Neural progenitor cell (in vitro differentiated cells): ENCODE measurements at regions not wholly inside any gene's neighbourhood (a gene's known extent, or its start where the extent isn't known, plus 50 kb on each side); places are given as distances from the start of the nearest gene placed in this dataset.

Experiments used
- DNase-seq: peaks from one replicate; pipeline ENCODE4 v3.0.0-alpha.2; 2016; ENCODE audit warnings: low spot score
- H2AFZ ChIP-seq: fragments of 200-600 bp; sonication (generic); replicated peaks from 2 replicates; pipeline ENCODE4 v1.6.1; 2016; ENCODE audit warnings: antibody characterized with exemption
- H3F3A ChIP-seq: fragments of 200-600 bp; sonication (generic); 2 replicates; pipeline ENCODE4 v1.6.1; 2016; ENCODE audit warnings: antibody characterized with exemption, low read depth
- H3K27ac ChIP-seq: fragments of 200-600 bp; sonication (generic); 2 replicates; pipeline ENCODE4 v1.5.1; 2016; ENCODE audit warnings: mild to moderate bottlenecking
- H3K27me3 ChIP-seq: fragments of 200-600 bp; sonication (generic); 2 replicates; pipeline ENCODE4 v1.6.1; 2016; ENCODE audit warnings: mild to moderate bottlenecking, moderate library complexity
- H3K36me3 ChIP-seq: fragments of 200-600 bp; sonication (generic); 2 replicates; pipeline ENCODE4 v1.5.1; 2016
- H3K4me1 ChIP-seq: fragments of 200-600 bp; sonication (generic); 2 replicates; pipeline ENCODE4 v1.6.1; 2016; ENCODE audit warnings: mixed run types
- H3K4me2 ChIP-seq: fragments of 200-600 bp; sonication (generic); 2 replicates; pipeline ENCODE4 v1.6.1; 2016
- H3K4me3 ChIP-seq: fragments of 200-600 bp; sonication (generic); 2 replicates; pipeline ENCODE4 v1.5.1; 2016
- H3K79me2 ChIP-seq: fragments of 200-600 bp; sonication (generic); 2 replicates; pipeline ENCODE4 v1.6.1; 2016; ENCODE audit warnings: low read depth
- H3K9ac ChIP-seq: fragments of 200-600 bp; sonication (generic); 2 replicates; pipeline ENCODE4 v1.6.1; 2016
- H3K9me3 ChIP-seq: fragments of 200-600 bp; sonication (generic); 2 replicates; pipeline ENCODE4 v1.5.1; 2016; ENCODE audit warnings: low read depth
- H4K20me1 ChIP-seq: fragments of 200-600 bp; sonication (generic); 2 replicates; pipeline ENCODE4 v1.6.1; 2016; ENCODE audit warnings: low read depth
- H3K27ac Mint-ChIP-seq: 3 replicates; pipeline ENCODE4 v1.8.0; 2021; ENCODE audit warnings: mixed read lengths
- H3K27me3 Mint-ChIP-seq: 2 replicates; pipeline ENCODE4 v1.8.0; 2022; ENCODE audit warnings: low read depth, mild to moderate bottlenecking, inconsistent platforms, moderate library complexity, mixed read lengths; ENCODE audit not compliant: insufficient read depth
- H3K36me3 Mint-ChIP-seq: 3 replicates; pipeline ENCODE4 v1.8.0; 2021; ENCODE audit warnings: mixed read lengths
- H3K4me1 Mint-ChIP-seq: 3 replicates; pipeline ENCODE4 v1.8.0; 2021; ENCODE audit warnings: mixed read lengths
- H3K4me3 Mint-ChIP-seq: 3 replicates; pipeline ENCODE4 v1.8.0; 2021; ENCODE audit warnings: mild to moderate bottlenecking, moderate library complexity, mixed read lengths
- H3K9me3 Mint-ChIP-seq: 3 replicates; pipeline ENCODE4 v1.8.0; 2020; ENCODE audit warnings: mixed read lengths
- EZH2 ChIP-seq: fragments of 200-600 bp; sonication (generic); IDR thresholded peaks from 2 replicates; pipeline ENCODE4 v1.6.1; 2017; ENCODE audit warnings: antibody characterized with exemption, mild to moderate bottlenecking, moderate library complexity
- EZH2phosphoT487 ChIP-seq: fragments of 200-600 bp; sonication (generic); IDR thresholded peaks from 2 replicates; pipeline ENCODE4 v1.6.1; 2017; ENCODE audit warnings: antibody characterized with exemption
- TF ChIP-seq, protein P1 (sequence below): fragments of 200-600 bp; sonication (generic); IDR thresholded peaks from 2 replicates; pipeline ENCODE4 v1.5.1; 2017; ENCODE audit warnings: antibody characterized with exemption, mild to moderate bottlenecking

DNA sequence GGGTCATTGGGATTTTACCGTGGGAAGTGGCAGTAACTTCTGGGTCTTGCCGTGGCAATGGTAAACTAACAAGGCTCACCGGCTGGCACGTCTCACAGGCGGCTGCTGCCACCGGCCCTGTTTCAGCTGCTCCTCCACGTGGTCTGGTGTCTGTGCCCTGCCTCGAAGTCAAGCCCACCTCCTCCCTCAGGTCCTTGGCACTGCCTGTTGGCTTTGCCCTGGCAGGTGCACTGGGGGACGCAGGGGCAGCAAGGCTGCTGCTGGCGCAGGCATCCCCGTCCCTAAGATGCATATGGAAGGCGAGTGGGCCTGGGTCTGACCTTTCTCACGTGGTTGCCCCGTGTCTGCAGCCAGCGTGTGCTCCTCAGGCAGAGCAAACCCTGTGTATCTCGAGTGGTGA, 783.6 kb downstream of the BRD1 start:
- Mint-ChIP-seq H3K4me3 (no peak overlapping the region), H3K27ac (no peak overlapping the region), H3K36me3 (no peaks in the 10 kb centered on the region), H3K9me3 (no peaks in the 10 kb centered on the region), H3K4me1 (peaks cover 11% of the 10 kb centered on the region), H3K27me3 (peaks cover 7% of the 10 kb centered on the region)
- H3K4me1 ChIP-seq, result no peaks in the 10 kb centered on the region
- H3K79me2 ChIP-seq, result no peaks in the 10 kb centered on the region
- no peaks in the 10 kb centered on the region for H3K36me3 ChIP-seq
- H3K4me3 ChIP-seq, result no peak overlapping the region
- TF ChIP-seq, protein P1, sequence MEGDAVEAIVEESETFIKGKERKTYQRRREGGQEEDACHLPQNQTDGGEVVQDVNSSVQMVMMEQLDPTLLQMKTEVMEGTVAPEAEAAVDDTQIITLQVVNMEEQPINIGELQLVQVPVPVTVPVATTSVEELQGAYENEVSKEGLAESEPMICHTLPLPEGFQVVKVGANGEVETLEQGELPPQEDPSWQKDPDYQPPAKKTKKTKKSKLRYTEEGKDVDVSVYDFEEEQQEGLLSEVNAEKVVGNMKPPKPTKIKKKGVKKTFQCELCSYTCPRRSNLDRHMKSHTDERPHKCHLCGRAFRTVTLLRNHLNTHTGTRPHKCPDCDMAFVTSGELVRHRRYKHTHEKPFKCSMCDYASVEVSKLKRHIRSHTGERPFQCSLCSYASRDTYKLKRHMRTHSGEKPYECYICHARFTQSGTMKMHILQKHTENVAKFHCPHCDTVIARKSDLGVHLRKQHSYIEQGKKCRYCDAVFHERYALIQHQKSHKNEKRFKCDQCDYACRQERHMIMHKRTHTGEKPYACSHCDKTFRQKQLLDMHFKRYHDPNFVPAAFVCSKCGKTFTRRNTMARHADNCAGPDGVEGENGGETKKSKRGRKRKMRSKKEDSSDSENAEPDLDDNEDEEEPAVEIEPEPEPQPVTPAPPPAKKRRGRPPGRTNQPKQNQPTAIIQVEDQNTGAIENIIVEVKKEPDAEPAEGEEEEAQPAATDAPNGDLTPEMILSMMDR, result no peak
- TF ChIP-seq EZH2 (no peak), EZH2phosphoT487 (no peak)
- no peak for DNase-seq
- H3K9me3 ChIP-seq, result no peaks in the 10 kb centered on the region
- H4K20me1 ChIP-seq, result no peaks in the 10 kb centered on the region
- H3F3A ChIP-seq, result no peaks in the 10 kb centered on the region
- no peaks in the 10 kb centered on the region for H3K27me3 ChIP-seq
- H3K4me2 ChIP-seq, result no peak overlapping the region
- no peak overlapping the region for H2AFZ ChIP-seq
- no peak overlapping the region for H3K9ac ChIP-seq
- no peak overlapping the region for H3K27ac ChIP-seq

DNA sequence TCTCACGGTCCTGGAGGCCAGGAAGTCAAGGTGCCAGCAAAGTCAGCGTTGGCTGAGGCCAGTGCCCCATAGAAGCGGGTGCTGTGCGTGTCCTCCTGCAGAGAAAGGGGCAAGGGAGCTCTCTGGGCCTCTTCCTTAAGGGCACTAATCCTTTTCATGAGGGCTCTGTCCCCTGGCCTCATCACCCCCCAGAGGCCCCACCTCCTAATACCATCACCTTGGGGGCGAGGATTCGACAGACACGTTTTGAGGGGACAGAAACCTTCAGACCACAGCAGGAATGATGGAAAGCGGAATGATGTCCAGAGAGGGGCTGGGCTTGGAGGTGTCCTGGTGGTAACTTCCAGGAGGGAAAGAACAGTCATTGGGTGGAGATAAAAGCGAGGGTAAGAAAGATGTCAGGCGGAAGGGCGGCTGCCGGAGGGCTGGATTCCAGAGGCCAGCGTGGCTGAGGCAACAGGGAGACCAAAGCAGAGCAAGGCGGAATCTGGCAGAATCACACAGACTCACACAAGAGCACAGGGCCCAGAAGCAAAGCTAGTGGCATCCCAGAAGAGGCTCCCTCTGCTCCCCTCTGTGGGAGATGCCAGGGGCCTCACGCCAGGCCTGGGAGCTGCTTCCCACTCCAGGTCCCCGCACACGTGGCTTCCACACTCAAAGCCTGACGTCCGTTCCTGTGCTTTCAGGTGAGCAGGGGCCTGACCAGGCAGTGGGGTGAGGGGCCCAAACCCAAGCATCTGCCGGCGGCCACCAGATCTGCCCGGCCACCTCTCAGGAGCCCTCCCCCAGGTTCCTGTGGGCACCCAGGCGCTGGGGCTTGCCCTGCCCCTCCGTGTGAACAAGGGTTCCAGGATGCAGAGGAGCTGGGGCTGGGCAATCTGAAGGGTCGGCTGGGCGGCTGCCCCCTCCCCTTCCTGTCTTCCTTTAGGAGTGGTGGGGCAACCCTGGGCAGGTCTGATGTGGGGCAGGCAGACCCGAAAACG, 784.5 kb downstream of the BRD1 start:
- Histone ChIP-seq H2AFZ (no peak overlapping the region), H3K4me2 (no peak overlapping the region), H3K27me3 (no peaks in the 10 kb centered on the region), H3K79me2 (no peaks in the 10 kb centered on the region), H3F3A (no peaks in the 10 kb centered on the region), H3K4me1 (no peaks in the 10 kb centered on the region), H3K36me3 (no peaks in the 10 kb centered on the region), H4K20me1 (no peaks in the 10 kb centered on the region), H3K4me3 (no peak overlapping the region), H3K27ac (no peak overlapping the region), H3K9ac (no peak overlapping the region), H3K9me3 (no peaks in the 10 kb centered on the region)
- no peaks in the 10 kb centered on the region for H3K36me3 Mint-ChIP-seq
- peaks cover 11% of the 10 kb centered on the region for H3K4me1 Mint-ChIP-seq
- TF ChIP-seq, protein P1, result no peak
- no peak for TF ChIP-seq EZH2phosphoT487
- TF ChIP-seq EZH2, result no peak
- no peak for DNase-seq
- H3K4me3 Mint-ChIP-seq, result no peak overlapping the region
- no peaks in the 10 kb centered on the region for H3K9me3 Mint-ChIP-seq
- peak overlapping the region; percentile 67 for H3K27ac Mint-ChIP-seq
- peaks cover 7% of the 10 kb centered on the region for H3K27me3 Mint-ChIP-seq

DNA sequence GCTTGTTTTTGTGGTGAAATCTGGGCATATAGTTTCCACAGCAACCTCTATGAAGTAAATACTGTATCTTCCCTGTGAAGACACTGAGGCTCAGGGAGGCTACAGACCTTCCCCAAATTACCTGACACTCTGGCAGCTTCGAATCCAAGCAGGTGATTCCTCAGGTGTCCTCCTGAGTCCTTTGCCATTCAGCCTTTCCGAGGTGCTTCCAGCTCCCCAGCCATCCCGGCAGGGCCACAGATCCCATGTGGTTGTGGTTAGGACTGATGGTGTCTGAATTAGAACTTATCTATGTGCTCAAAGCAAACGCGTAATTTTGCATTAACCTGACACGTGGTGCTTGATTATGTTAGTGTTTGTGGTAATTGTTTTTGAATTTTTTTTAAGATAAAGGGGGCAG, 785.6 kb downstream of the BRD1 start:
- Mint-ChIP-seq H3K27ac (no peak overlapping the region), H3K4me1 (peaks cover 11% of the 10 kb centered on the region), H3K36me3 (no peaks in the 10 kb centered on the region), H3K27me3 (peaks cover 5% of the 10 kb centered on the region), H3K4me3 (no peak overlapping the region), H3K9me3 (no peaks in the 10 kb centered on the region)
- Histone ChIP-seq H4K20me1 (no peaks in the 10 kb centered on the region), H3K9me3 (no peaks in the 10 kb centered on the region), H3K27me3 (no peaks in the 10 kb centered on the region), H3K4me1 (no peaks in the 10 kb centered on the region), H3K4me3 (no peak overlapping the region), H3F3A (no peaks in the 10 kb centered on the region), H3K36me3 (no peaks in the 10 kb centered on the region), H3K79me2 (no peaks in the 10 kb centered on the region), H3K27ac (no peak overlapping the region), H3K4me2 (no peak overlapping the region), H3K9ac (no peak overlapping the region), H2AFZ (no peak overlapping the region)
- no peak for DNase-seq
- TF ChIP-seq EZH2 (no peak), EZH2phosphoT487 (no peak)
- TF ChIP-seq, protein P1, result no peak
